A549 (cell line): ENCODE measurements at regions not wholly inside any gene's neighbourhood (a gene's known extent, or its start where the extent isn't known, plus 50 kb on each side); places are given as distances from the start of the nearest gene placed in this dataset.

Experiments
- ATAC-seq, 2 experiments: fragments of 200-7000 bp in 1 of 2; fragments of >200 bp in 1 of 2; cut with Nextera tagmentation in 1 of 2; cut with Tn5 transposase in 1 of 2; 3 replicates each; pipeline versions ENCODE4 v1.8.0 to v1.9.1; 2018 to 2020; ENCODE audit warnings: mild to moderate bottlenecking in 1 of 2, moderate library complexity in 1 of 2
- CTCF ChIA-PET: fragments of 300-600 bp; sonication (Branson Sonifier 250); formaldehyde crosslinking; extraction: SDS; loops from one replicate; lab custom pipeline; 2021; ENCODE audit warnings: antibody characterized with exemption, inconsistent platforms; lab: Yijun Ruan, JAX
- POLR2A ChIA-PET: fragments of 350-600 bp; formaldehyde crosslinking; extraction: SDS; loops from one replicate; lab custom pipeline; 2021; ENCODE audit warnings: antibody characterized with exemption, inconsistent platforms; lab: Yijun Ruan, JAX
- DNase-seq, 2 experiments: peaks; one replicate each; pipeline versions ENCODE4 v3.0.0 to v3.0.0-alpha.2; 2011 to 2016; ENCODE audit warnings: low read depth in 1 of 2, low spot score in 1 of 2
- FAIRE-seq: peaks from 2 replicates; lab custom pipeline; 2011; peaks lifted over from hg19 to GRCh38; lab: Jason Lieb, UNC
- H3K27ac ChIP-seq, 2 experiments: fragments of >200 bp; sonication (Bioruptor Twin); formaldehyde crosslinking; 3 replicates each; pipeline ENCODE4 v1.5.1; 2016 to 2017
- H3K4me1 ChIP-seq: fragments of >200 bp; sonication (Bioruptor Twin); formaldehyde crosslinking; 3 replicates; pipeline ENCODE4 v1.6.1; 2016
- H3K4me2 ChIP-seq: fragments of >200 bp; sonication (Bioruptor Twin); formaldehyde crosslinking; 3 replicates; pipeline ENCODE4 v1.6.1; 2016
- H3K4me3 ChIP-seq: fragments of >200 bp; sonication (Bioruptor Twin); formaldehyde crosslinking; 3 replicates; pipeline ENCODE4 v1.5.1; 2016
- H3K9me3 ChIP-seq: fragments of >200 bp; sonication (Bioruptor Twin); formaldehyde crosslinking; 3 replicates; pipeline ENCODE4 v1.6.1; 2016
- BHLHE40 ChIP-seq: IDR thresholded peaks from 2 replicates; pipeline ENCODE4 v1.6.1; 2012; ENCODE audit warnings: low read depth, low read length, inconsistent platforms
- CBX2 ChIP-seq: fragments of 200-600 bp; sonication (generic); IDR thresholded peaks from 2 replicates; pipeline ENCODE4 v1.6.1; 2016; ENCODE audit warnings: low read depth, mild to moderate bottlenecking, borderline replicate concordance
- CEBPB ChIP-seq, 2 experiments: fragments of >200 bp in 1 of 2; sonication (Bioruptor Twin) in 1 of 2; formaldehyde crosslinking in 1 of 2; IDR thresholded peaks; 2 replicates each; pipeline ENCODE4 v1.6.1; 2012 to 2016
- CHD2 ChIP-seq: fragments of 150-350 bp; IDR thresholded peaks from 2 replicates; pipeline ENCODE4 v1.6.1; 2014; ENCODE audit warnings: low read length; ENCODE audit not compliant: partially characterized antibody
- EHF ChIP-seq: fragments of 250-450 bp; sonication (Bioruptor Pico); IDR thresholded peaks from 2 replicates; pipeline ENCODE4 v1.5.0; 2020; ENCODE audit warnings: mild to moderate bottlenecking
- EP300 ChIP-seq, 2 experiments: fragments of >200 bp; sonication (Bioruptor Twin); formaldehyde crosslinking; IDR thresholded peaks; 2 replicates in 1 of 2; 3 replicates in 1 of 2; pipeline ENCODE4 v1.6.1; 2016 to 2017
- ESRRA ChIP-seq: fragments of 150-350 bp; IDR thresholded peaks from 2 replicates; pipeline ENCODE4 v1.6.1; 2014; ENCODE audit warnings: mild to moderate bottlenecking, low read length, borderline replicate concordance
- FOSB ChIP-seq: fragments of 250-450 bp; sonication (Bioruptor Pico); IDR thresholded peaks from 2 replicates; pipeline ENCODE4 v1.5.0; 2020; ENCODE audit warnings: mild to moderate bottlenecking, moderate library complexity
- GATA3 ChIP-seq: IDR thresholded peaks from 2 replicates; pipeline ENCODE4 v1.6.1; 2012; ENCODE audit warnings: borderline replicate concordance
- HDAC2 ChIP-seq: fragments of 200-600 bp; sonication (generic); IDR thresholded peaks from 2 replicates; pipeline ENCODE4 v1.6.1; 2016
- HOXA7 ChIP-seq: fragments of 250-450 bp; sonication (Bioruptor Pico); IDR thresholded peaks from 2 replicates; pipeline ENCODE4 v1.5.0; 2020; ENCODE audit warnings: mild to moderate bottlenecking, moderate library complexity
- HOXB13 ChIP-seq: fragments of 250-450 bp; sonication (Bioruptor Pico); IDR thresholded peaks from 2 replicates; pipeline ENCODE4 v1.5.0; 2020; ENCODE audit warnings: low read depth, mild to moderate bottlenecking, moderate library complexity
- HOXB5 ChIP-seq: fragments of 250-450 bp; sonication (Bioruptor Pico); IDR thresholded peaks from 2 replicates; pipeline ENCODE4 v1.5.0; 2020; ENCODE audit warnings: mild to moderate bottlenecking, moderate library complexity
- JUNB ChIP-seq: fragments of >200 bp; sonication (Bioruptor Twin); formaldehyde crosslinking; IDR thresholded peaks from 2 replicates; pipeline ENCODE4 v1.6.1; 2016
- KDM1A ChIP-seq: fragments of 200-600 bp; sonication (generic); IDR thresholded peaks from 2 replicates; pipeline ENCODE4 v1.6.1; 2016; ENCODE audit warnings: low read depth, mild to moderate bottlenecking
- KDM5A ChIP-seq: fragments of 200-600 bp; sonication (generic); IDR thresholded peaks from 2 replicates; pipeline ENCODE4 v1.6.1; 2016; ENCODE audit warnings: antibody characterized with exemption, mild to moderate bottlenecking
- MYC ChIP-seq: IDR thresholded peaks from 2 replicates; pipeline ENCODE4 v1.6.1; 2012; ENCODE audit warnings: mild to moderate bottlenecking, inconsistent platforms, low read length, improper control_type of control experiment, borderline replicate concordance
- NR3C1 ChIP-seq: fragments of >200 bp; sonication (Bioruptor Twin); formaldehyde crosslinking; IDR thresholded peaks from 3 replicates; pipeline ENCODE4 v1.6.1; 2017
- RARB ChIP-seq: fragments of 250-450 bp; sonication (Bioruptor Pico); IDR thresholded peaks from 2 replicates; pipeline ENCODE4 v1.8.0; 2021; ENCODE audit warnings: mild to moderate bottlenecking, moderate library complexity
- RCOR1 ChIP-seq: fragments of 150-350 bp; IDR thresholded peaks from 2 replicates; pipeline ENCODE4 v1.6.1; 2014; ENCODE audit warnings: antibody characterized with exemption, low read length, low read depth
- RFX5 ChIP-seq: fragments of 450-650 bp; IDR thresholded peaks from 2 replicates; pipeline ENCODE4 v1.7.1; 2014; ENCODE audit warnings: antibody characterized with exemption, mild to moderate bottlenecking, moderate library complexity
- SMC3 ChIP-seq: fragments of >200 bp; sonication (Bioruptor Twin); formaldehyde crosslinking; IDR thresholded peaks from 3 replicates; pipeline ENCODE4 v1.6.1; 2018; ENCODE audit warnings: inconsistent platforms
- TFCP2L1 ChIP-seq: fragments of 250-450 bp; sonication (Bioruptor Pico); IDR thresholded peaks from 2 replicates; pipeline ENCODE4 v1.5.0; 2021; ENCODE audit warnings: mild to moderate bottlenecking
- TP53 ChIP-seq: fragments of 250-450 bp; sonication (Bioruptor Pico); IDR thresholded peaks from 2 replicates; pipeline ENCODE4 v1.5.0; 2021; ENCODE audit warnings: mild to moderate bottlenecking, moderate library complexity
- ZNF302 ChIP-seq: fragments of 250-450 bp; sonication (Bioruptor Pico); IDR thresholded peaks from 2 replicates; pipeline ENCODE4 v1.9.0; 2021; ENCODE audit warnings: inconsistent platforms, mild to moderate bottlenecking, moderate library complexity
- ZSCAN20 ChIP-seq: fragments of 250-450 bp; sonication (Bioruptor Pico); IDR thresholded peaks from 2 replicates; pipeline ENCODE4 v1.8.0; 2022; ENCODE audit warnings: mild to moderate bottlenecking, moderate library complexity
- WGBS: methylation state at CpG from one replicate; pipeline ENCODE4 v1.1.6; 2017; ENCODE audit errors: missing lambda C conversion rate; 5-methylcytosine and 5-hydroxymethylcytosine counted together
- TF ChIP-seq, protein P1 (sequence below): IDR thresholded peaks from 2 replicates; pipeline ENCODE4 v1.6.1; 2012; ENCODE audit warnings: low read depth, borderline replicate concordance
- TF ChIP-seq, protein P2 (sequence below): fragments of >200 bp; sonication (Bioruptor Twin); formaldehyde crosslinking; IDR thresholded peaks from 2 replicates; pipeline ENCODE4 v1.6.1; 2016
- TF ChIP-seq, protein P3 (sequence below): IDR thresholded peaks from 2 replicates; pipeline ENCODE4 v1.6.1; 2012
- TF ChIP-seq, protein P4 (sequence below): fragments of 150-350 bp; IDR thresholded peaks from 2 replicates; pipeline ENCODE4 v1.6.1; 2014; ENCODE audit warnings: low read depth, mild to moderate bottlenecking, low read length
- TF ChIP-seq, protein P5 (sequence below): fragments of >200 bp; sonication (Bioruptor Twin); formaldehyde crosslinking; IDR thresholded peaks from 3 replicates; pipeline ENCODE4 v1.6.1; 2016

DNA sequence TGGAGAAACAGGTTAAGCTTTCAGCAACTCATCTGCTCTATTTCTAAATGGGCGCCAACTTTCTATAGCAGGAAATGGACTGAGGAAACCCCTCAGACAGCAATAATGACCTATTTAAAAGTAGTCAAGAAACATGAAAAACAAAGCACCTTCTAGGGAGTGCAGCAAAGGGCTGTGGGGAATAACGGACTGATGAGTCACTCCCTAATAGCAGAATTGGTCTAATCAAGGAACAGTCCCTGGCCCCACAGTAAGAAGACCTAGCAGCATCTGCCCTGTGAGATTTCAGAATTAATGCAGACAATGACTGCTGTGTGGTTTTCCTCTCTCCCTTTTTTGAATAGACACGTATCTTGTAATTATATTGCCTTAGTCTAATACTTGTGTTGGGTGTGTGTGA, 602.9 kb downstream of the IPMK start:
- Histone ChIP-seq H3K4me3 (no peak overlapping the region), H3K4me1 (no peaks in the 10 kb centered on the region), H3K4me2 (no peak overlapping the region), H3K9me3 (no peaks in the 10 kb centered on the region), H3K27ac (no peak overlapping the region)
- no peak for DNase-seq
- 69% methylated on average over 3 of the region's 3 CpGs for WGBS
- CTCF ChIA-PET = interaction anchor here (0.9 kb wide), 1 partner anchor 53 kb away, joined by 4 read pairs; no protein-coding TSS in a partner anchor
- ATAC-seq = no peak
- FAIRE-seq = no peak
- TF ChIP-seq, protein P1, sequence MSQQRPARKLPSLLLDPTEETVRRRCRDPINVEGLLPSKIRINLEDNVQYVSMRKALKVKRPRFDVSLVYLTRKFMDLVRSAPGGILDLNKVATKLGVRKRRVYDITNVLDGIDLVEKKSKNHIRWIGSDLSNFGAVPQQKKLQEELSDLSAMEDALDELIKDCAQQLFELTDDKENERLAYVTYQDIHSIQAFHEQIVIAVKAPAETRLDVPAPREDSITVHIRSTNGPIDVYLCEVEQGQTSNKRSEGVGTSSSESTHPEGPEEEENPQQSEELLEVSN = no peak
- TF ChIP-seq NR3C1 (no peak), EP300 (IDR thresholded peaks at IDR 0.05) (no peak), SMC3 (no peak), KDM1A (no peak), ESRRA (no peak), CHD2 (no peak), RARB (CRISPR knock-in tag) (no peak), GATA3 (no peak), HDAC2 (no peak), JUNB (no peak), TP53 (no peak), HOXA7 (no peak), CEBPB (IDR thresholded peaks at IDR 0.05) (no peak), BHLHE40 (no peak), KDM5A (no peak)
- TF ChIP-seq, protein P2, sequence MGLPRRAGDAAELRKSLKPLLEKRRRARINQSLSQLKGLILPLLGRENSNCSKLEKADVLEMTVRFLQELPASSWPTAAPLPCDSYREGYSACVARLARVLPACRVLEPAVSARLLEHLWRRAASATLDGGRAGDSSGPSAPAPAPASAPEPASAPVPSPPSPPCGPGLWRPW = no peak
- TF ChIP-seq, protein P3, sequence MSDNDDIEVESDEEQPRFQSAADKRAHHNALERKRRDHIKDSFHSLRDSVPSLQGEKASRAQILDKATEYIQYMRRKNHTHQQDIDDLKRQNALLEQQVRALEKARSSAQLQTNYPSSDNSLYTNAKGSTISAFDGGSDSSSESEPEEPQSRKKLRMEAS = no peak
- TF ChIP-seq, protein P4, sequence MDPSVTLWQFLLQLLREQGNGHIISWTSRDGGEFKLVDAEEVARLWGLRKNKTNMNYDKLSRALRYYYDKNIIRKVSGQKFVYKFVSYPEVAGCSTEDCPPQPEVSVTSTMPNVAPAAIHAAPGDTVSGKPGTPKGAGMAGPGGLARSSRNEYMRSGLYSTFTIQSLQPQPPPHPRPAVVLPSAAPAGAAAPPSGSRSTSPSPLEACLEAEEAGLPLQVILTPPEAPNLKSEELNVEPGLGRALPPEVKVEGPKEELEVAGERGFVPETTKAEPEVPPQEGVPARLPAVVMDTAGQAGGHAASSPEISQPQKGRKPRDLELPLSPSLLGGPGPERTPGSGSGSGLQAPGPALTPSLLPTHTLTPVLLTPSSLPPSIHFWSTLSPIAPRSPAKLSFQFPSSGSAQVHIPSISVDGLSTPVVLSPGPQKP = no peak
- TF ChIP-seq, protein P5, sequence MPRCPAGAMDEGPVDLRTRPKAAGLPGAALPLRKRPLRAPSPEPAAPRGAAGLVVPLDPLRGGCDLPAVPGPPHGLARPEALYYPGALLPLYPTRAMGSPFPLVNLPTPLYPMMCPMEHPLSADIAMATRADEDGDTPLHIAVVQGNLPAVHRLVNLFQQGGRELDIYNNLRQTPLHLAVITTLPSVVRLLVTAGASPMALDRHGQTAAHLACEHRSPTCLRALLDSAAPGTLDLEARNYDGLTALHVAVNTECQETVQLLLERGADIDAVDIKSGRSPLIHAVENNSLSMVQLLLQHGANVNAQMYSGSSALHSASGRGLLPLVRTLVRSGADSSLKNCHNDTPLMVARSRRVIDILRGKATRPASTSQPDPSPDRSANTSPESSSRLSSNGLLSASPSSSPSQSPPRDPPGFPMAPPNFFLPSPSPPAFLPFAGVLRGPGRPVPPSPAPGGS = no peak
- TF ChIP-seq, all 56 proteins: peak for 0
- POLR2A ChIA-PET = no interaction called here

DNA sequence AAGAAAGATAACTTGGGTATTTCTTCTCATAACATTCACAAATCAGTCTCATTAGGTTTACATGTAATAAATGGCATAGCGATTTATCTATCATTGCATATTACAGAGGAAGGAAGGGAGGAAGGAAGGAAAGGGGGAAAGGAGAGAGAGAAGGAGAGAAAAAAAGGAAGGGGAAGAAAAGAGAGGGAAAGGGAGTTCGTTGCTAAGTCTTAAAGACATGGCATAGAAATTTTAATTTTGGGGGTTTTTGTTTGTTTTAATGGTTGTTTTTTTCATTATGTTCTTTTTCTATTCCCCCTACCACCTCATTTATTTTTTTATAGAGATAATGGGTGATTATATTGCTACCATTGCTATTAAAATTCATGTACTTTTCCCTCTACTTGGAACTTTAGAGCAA, 604.3 kb downstream of the IPMK start:
- no peak for ATAC-seq
- no peak overlapping the region for H3K27ac ChIP-seq
- no peak overlapping the region for H3K4me2 ChIP-seq
- ChIA-PET CTCF (no interaction called here), POLR2A (no interaction called here)
- no peak for TF ChIP-seq GATA3
- 50% methylated on average over 2 of the region's 2 CpGs for WGBS
- H3K4me1 ChIP-seq = no peaks in the 10 kb centered on the region
- H3K9me3 ChIP-seq = no peaks in the 10 kb centered on the region
- DNase-seq = no peak
- H3K4me3 ChIP-seq = no peak overlapping the region
- FAIRE-seq = no peak

DNA sequence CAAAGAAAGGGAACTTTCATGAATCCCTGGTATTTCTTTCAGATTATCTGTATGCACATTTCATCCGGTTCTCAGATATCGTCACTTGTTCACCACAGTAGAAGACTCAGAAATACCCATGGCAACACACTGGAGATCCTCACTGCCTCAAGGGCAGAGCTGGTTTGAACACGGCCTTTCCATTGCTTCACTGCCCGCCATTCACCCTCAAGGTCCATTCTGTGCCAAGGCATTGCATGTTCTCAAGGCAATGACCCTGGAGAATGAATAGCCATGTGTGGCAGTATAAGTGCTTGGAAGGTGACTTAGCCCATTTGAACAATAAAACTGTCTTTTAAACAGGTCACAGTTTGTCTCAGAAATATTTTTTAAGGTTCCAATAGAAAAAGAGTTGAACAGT, 606.5 kb downstream of the IPMK start:
- no peak overlapping the region for H3K4me3 ChIP-seq
- no peak for ATAC-seq
- no peak for TF ChIP-seq HOXA7
- no peak for TF ChIP-seq KDM1A
- no peak for TF ChIP-seq CBX2
- TF ChIP-seq, protein P2 = no peak
- TF ChIP-seq ZSCAN20 (CRISPR knock-in tag) = no peak
- no peak for TF ChIP-seq TFCP2L1
- no peak for TF ChIP-seq HOXB5 (CRISPR knock-in tag)
- no peak for TF ChIP-seq EHF (CRISPR knock-in tag)
- TF ChIP-seq ZNF302 (CRISPR knock-in tag) = no peak
- no peak for TF ChIP-seq RCOR1
- TF ChIP-seq HOXB13 (CRISPR knock-in tag) = no peak
- TF ChIP-seq MYC = no peak
- TF ChIP-seq FOSB (CRISPR knock-in tag) = no peak
- TF ChIP-seq CEBPB (IDR thresholded peaks at IDR 0.05) = no peak
- no peak for TF ChIP-seq RFX5
- TF ChIP-seq, all 56 proteins: peak for 0
- POLR2A ChIA-PET = no interaction called here
- no peak overlapping the region for H3K4me2 ChIP-seq
- no peaks in the 10 kb centered on the region for H3K4me1 ChIP-seq
- no peak overlapping the region for H3K27ac ChIP-seq
- no peak for FAIRE-seq
- H3K9me3 ChIP-seq = no peaks in the 10 kb centered on the region
- 81% methylated on average over 4 of the region's 4 CpGs for WGBS
- no peak for DNase-seq
- CTCF ChIA-PET = interaction anchor here (1.2 kb wide), 1 partner anchor 9 kb away, joined by 4 read pairs; no protein-coding TSS in a partner anchor
